ENCODE measurements at regions not wholly inside any gene's neighbourhood (a gene's known extent, or its start where the extent isn't known, plus 50 kb on each side); places are given as distances from the start of the nearest gene placed in this dataset.

DNA sequence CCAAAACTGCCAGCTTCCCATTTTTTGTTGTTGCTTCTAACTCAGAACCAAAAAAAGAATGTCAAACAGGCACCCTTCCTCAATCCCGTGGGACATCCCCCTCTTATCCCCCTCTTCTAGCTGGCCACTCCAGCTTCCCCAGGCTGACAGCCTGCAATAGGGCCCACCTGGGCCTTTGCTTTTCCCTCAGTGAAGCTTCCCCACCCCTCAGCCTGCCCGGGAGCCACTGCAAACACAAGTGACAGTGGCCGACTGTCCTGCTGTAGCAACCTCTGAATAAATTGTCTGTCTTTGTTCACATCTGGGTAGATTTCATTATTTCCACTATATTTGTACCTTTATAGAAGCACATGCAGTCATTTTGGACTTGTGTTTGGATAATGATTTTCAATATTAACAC lies 245.3 kb downstream of the GADD45G start:
- FAIRE-seq (no peak), ATAC-seq (no peak), DNase-seq (ENCODE audit: low read depth, low spot score) (no peak)
- H3K27me3 ChIP-seq (replicated peaks in 1 of 2; ENCODE audit: control insufficient read depth in 2 of 2, insufficient read depth in 2 of 2, low read length in 1 of 2), result peaks cover 0 to 3% of the 10 kb centered on the region in 2 experiments; a peak in 1 of 4 replicates
- no peaks in the 10 kb centered on the region for H3K79me2 ChIP-seq (ENCODE audit: control insufficient read depth, insufficient read depth, low read length)
- no peaks in the 10 kb centered on the region for H3K9me3 ChIP-seq (replicated peaks; ENCODE audit: control insufficient read depth, insufficient read depth, low read length)
- no peak overlapping the region for H3K4me3 ChIP-seq
- ChIA-PET RAD21 (ENCODE audit: unreplicated experiment) (no interaction called here), SMC1A (ENCODE audit: uncharacterized antibody, unreplicated experiment) (no interaction called here), POLR2A (no interaction called here), CTCF (interaction anchor here (0.6 kb wide), 1 partner anchor 523 kb away, joined by 3 read pairs; no protein-coding TSS in a partner anchor)
- in situ Hi-C loops (cut with MboI) (no loop called here), intact Hi-C loops (cut with micrococcal nuclease; ENCODE audit: unreplicated experiment) (no loop called here)
- H3K27ac ChIP-seq (ENCODE audit: control insufficient read depth, insufficient read depth), result no peak overlapping the region
- BruUV-seq (replicated peaks), result no TSS peak
- no peak overlapping the region for H3K9ac ChIP-seq (ENCODE audit: control insufficient read depth, insufficient read depth, low read length)
- no peaks in the 10 kb centered on the region for H4K20me1 ChIP-seq (ENCODE audit: control insufficient read depth, insufficient read depth)
- no peaks in the 10 kb centered on the region for H3K36me3 ChIP-seq (ENCODE audit: control insufficient read depth in 2 of 2, insufficient read depth in 2 of 2, low read length in 1 of 2)
- no peak overlapping the region for H3K4me2 ChIP-seq (ENCODE audit: control insufficient read depth, insufficient read depth)
- 22% methylated on average over 3 of the region's 3 CpGs for WGBS (ENCODE audit: insufficient coverage, insufficient replicate concordance, low lambda C conversion rate, missing lambda C conversion rate)
- TF ChIP-seq, protein P1, sequence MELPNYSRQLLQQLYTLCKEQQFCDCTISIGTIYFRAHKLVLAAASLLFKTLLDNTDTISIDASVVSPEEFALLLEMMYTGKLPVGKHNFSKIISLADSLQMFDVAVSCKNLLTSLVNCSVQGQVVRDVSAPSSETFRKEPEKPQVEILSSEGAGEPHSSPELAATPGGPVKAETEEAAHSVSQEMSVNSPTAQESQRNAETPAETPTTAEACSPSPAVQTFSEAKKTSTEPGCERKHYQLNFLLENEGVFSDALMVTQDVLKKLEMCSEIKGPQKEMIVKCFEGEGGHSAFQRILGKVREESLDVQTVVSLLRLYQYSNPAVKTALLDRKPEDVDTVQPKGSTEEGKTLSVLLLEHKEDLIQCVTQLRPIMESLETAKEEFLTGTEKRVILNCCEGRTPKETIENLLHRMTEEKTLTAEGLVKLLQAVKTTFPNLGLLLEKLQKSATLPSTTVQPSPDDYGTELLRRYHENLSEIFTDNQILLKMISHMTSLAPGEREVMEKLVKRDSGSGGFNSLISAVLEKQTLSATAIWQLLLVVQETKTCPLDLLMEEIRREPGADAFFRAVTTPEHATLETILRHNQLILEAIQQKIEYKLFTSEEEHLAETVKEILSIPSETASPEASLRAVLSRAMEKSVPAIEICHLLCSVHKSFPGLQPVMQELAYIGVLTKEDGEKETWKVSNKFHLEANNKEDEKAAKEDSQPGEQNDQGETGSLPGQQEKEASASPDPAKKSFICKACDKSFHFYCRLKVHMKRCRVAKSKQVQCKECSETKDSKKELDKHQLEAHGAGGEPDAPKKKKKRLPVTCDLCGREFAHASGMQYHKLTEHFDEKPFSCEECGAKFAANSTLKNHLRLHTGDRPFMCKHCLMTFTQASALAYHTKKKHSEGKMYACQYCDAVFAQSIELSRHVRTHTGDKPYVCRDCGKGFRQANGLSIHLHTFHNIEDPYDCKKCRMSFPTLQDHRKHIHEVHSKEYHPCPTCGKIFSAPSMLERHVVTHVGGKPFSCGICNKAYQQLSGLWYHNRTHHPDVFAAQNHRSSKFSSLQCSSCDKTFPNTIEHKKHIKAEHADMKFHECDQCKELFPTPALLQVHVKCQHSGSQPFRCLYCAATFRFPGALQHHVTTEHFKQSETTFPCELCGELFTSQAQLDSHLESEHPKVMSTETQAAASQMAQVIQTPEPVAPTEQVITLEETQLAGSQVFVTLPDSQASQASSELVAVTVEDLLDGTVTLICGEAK (IDR thresholded peaks at IDR 0.05; ENCODE audit: borderline replicate concordance), result no peak
- TF ChIP-seq ZBTB4 (CRISPR knock-in tag; IDR thresholded peaks at IDR 0.05), result no peak
- no peak for TF ChIP-seq ATF2 (IDR thresholded peaks at IDR 0.05; ENCODE audit: low read length)
- no peak for TF ChIP-seq HDGF (IDR thresholded peaks at IDR 0.05)
- TF ChIP-seq SP1 (IDR thresholded peaks at IDR 0.05; ENCODE audit: low read depth, low read length), result no peak
- no peak for TF ChIP-seq ZSCAN29 (IDR thresholded peaks at IDR 0.05)
- TF ChIP-seq TBL1XR1 (IDR thresholded peaks at IDR 0.05; ENCODE audit: low read depth, low read length), result no peak
- TF ChIP-seq, protein P2, sequence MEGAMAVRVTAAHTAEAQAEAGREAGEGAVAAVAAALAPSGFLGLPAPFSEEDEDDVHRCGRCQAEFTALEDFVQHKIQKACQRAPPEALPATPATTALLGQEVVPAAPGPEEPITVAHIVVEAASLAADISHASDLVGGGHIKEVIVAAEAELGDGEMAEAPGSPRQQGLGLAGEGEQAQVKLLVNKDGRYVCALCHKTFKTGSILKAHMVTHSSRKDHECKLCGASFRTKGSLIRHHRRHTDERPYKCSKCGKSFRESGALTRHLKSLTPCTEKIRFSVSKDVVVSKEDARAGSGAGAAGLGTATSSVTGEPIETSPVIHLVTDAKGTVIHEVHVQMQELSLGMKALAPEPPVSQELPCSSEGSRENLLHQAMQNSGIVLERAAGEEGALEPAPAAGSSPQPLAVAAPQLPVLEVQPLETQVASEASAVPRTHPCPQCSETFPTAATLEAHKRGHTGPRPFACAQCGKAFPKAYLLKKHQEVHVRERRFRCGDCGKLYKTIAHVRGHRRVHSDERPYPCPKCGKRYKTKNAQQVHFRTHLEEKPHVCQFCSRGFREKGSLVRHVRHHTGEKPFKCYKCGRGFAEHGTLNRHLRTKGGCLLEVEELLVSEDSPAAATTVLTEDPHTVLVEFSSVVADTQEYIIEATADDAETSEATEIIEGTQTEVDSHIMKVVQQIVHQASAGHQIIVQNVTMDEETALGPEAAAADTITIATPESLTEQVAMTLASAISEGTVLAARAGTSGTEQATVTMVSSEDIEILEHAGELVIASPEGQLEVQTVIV (IDR thresholded peaks at IDR 0.05; ENCODE audit: borderline replicate concordance, partially characterized antibody), result no peak
- no peak for TF ChIP-seq HDAC6 (IDR thresholded peaks at IDR 0.05; ENCODE audit: unreplicated experiment)
- TF ChIP-seq IRF3 (IDR thresholded peaks at IDR 0.05), result no peak
- H3K4me1 ChIP-seq (ENCODE audit: control insufficient read depth, insufficient read depth, low read length), result no peaks in the 10 kb centered on the region
- no peak overlapping the region for H2AFZ ChIP-seq (ENCODE audit: control insufficient read depth, low read depth, low read length)
